ENCODE measurements at regions not wholly inside any gene's neighbourhood (a gene's known extent, or its start where the extent isn't known, plus 50 kb on each side); places are given as distances from the start of the nearest gene placed in this dataset.

DNA sequence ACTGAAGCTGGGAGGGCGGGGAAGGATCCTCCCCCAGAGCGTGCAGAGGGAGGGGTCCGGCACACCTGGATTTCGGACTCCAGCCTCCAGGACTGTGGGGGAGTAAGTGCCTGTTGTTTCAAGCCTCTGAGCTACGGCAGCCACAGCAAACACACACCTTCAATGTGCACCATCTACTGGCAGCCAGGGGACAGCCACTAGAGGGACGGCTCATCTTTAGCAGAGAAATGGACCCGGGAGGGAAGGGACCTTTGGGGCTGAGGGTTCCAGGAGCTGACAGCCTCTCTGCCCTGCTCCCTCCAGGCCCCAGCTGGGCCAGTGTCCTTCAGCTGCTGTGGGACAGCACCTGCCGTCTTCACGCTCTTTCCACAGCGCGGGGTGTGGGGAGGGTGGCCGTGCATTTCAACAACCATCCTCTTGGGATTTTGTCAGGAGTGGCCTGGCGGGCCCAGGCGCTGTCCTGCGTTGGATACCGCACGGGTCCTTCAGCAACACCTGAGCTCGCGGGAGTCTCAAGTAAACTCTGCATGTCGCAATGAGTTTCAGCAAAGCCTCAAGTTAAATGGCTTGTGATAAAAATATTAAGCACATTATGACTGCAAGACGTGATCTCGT lies 209.2 kb upstream of the C14orf180 start:
- DNase-seq (ENCODE audit: low read depth in 2 of 2) = no peak

DNA sequence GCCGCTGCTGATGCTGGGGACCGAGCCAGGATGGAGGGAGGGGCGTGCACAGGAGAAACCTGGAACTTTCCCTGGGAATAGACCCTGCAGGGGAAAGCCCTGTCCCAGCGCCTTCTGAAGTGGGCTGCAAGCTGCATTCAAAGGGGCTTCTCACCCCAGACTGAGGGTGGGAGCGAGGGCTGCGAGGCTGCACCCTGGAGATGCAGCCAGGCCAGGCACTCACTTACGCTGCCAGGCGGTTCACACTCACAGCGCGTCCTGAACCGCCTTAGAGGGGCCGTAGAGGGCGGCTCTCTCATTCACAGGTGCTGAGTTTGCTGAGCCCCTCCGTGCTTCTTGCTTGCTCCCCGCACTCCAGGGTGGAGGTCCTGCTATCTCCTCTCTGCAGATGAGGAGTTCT lies 208.5 kb upstream of the C14orf180 start:
- no peak for DNase-seq (ENCODE audit: low read depth in 2 of 2)

DNA sequence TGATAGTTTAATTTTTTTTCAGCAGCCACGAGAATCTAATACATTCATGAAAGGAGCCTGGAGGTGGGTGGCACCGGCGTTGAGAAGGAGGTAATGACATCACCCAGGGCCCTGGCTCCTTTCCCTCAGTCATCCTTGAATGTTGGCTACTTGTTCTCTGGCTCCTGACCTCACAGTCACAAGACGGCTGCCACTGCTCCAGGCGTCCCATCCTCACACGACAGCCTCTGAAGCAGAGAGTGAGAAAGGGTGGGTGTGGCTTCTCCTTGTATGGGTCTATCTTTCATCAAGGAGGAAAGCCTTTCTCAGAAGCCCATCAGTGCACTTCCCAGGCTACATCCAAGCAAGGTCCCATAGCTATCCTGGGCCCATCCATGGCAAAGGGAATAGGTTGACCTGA lies 207.6 kb upstream of the C14orf180 start:
- DNase-seq (ENCODE audit: low read depth in 2 of 2) = no peak

- no peak for DNase-seq (ENCODE audit: low read depth in 2 of 2)
These were observed 207.0 kb upstream of the C14orf180 start for GRCh38 chr14:104372390-104373054.

DNA sequence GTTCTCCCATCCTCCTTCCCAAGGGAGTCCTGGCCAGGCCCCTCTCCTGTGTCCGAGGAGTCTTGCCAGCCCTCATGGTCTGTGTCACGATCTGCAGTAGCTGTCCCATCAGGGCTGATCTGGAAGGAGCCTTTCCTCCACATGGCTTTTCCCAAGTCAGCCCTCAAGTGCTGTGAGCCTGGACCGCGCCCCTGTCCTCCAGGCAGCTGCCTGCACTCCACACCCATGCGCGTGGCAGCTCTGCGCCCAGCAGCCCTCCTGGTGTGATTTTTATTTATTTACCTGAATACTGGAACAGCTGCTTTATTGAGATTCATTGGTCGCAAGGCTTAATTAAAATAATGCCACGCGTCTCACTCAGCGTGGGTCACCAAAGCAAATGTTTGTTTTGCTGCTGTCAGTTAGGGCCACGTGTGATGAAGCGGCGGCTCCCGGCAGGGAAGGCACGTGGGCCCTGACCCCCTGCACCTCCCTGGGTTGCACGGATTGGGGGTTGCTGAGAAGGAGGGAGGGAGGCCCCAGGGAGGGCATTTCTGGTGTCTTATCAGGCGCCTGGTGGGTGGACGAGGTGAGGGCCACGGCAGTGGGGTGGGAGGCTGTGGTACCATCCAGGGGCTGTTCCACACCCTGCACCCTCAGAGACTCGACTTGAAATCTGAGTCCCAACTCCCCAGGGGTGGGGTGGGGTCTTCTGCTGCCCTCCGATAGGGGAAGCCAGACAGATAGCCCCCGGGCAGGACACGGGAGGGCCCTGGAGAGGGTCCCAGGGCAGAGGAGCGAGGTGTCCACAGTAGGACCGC lies 206.3 kb upstream of the C14orf180 start:
- DNase-seq (ENCODE audit: low read depth in 2 of 2) = no peak

DNA sequence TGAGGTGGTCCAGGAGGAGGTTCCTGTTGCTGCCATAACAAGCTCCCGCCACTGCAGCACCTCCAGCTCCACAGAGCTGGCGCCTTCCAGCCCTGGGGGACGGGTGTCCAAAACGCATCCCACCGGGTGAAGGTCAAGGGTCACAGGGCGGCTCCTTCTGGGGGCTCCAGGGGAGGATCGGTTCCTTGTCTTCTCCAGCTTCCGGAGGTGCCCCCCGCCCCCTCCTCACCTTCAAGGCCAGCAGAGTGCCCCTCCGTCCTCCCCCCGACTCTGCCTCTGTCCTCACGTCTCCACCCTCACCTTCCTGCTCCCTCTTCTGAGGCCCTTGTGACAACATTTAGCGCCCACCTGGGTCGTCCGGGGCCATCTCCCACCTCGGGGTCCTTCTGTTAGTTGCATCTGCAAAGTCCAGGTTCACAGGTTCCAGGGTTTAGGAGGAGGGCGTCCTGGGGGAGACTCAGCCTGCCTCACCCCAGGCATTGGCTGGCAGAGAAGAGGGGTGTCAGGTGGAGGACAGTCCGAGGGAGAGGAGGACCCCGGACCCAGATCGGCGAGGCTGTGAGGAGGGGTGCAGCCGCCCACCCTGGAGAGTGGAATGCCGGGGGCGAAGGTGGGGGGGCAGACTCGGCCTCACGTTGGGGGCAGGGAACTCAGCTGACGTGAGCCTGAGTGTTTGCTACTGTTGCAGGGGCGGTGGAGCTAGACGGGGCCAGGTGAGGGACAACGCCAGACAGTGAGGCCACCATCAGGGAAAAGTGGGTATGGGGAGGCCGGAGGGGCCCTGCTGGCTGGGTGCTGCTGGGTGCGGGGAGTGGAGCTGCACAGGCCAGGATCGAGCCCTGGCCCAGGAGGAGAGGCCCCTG lies 205.5 kb upstream of the C14orf180 start:
- DNase-seq (ENCODE audit: low read depth in 2 of 2) = no peak

DNA sequence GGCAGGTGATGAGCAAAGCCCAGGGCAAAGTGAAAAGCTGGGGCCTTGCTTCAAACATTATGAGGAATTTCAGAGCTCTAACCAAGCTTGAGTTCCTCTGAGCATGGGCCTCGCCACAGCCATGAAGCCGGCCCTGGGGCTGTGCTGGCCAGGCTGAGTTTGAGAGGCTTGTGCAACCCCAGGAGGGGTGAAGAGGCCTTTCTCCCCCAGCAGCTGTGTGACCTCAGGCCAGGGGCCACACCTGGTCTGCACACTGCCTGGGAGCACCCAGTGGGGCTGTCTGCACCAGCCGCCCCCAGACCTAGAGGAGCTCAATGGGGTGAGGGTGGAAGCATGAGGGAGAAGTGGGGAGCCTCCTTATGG lies 204.9 kb upstream of the C14orf180 start:
- no peak for DNase-seq (ENCODE audit: low read depth in 2 of 2)

- DNase-seq (ENCODE audit: low read depth in 2 of 2) = no peak
These were observed 203.9 kb upstream of the C14orf180 start for GRCh38 chr14:104375551-104376201.

- DNase-seq (ENCODE audit: low read depth in 2 of 2) = no peak
These were observed 203.1 kb upstream of the C14orf180 start for GRCh38 chr14:104376202-104377140.

DNA sequence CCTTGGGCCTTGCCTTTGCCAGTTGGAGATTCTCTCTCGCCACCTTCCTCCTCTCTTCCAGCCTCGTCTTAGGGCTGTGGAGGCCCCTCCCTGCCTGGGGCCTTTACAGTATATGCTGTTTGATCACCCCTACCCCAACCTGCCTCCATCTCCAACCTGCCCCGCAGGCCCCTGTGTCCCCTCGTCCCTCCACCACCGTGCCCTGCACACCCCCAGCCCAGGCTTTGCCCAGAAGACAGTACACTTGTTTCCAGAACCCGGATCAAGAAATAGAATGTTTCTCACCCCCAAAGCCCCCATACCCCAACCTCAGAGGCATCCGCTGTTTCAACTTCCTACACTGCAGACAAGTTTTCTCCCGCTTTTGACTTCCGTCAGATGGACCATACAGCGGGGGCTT lies 202.3 kb upstream of the C14orf180 start:
- DNase-seq (ENCODE audit: low read depth in 2 of 2) = no peak

DNA sequence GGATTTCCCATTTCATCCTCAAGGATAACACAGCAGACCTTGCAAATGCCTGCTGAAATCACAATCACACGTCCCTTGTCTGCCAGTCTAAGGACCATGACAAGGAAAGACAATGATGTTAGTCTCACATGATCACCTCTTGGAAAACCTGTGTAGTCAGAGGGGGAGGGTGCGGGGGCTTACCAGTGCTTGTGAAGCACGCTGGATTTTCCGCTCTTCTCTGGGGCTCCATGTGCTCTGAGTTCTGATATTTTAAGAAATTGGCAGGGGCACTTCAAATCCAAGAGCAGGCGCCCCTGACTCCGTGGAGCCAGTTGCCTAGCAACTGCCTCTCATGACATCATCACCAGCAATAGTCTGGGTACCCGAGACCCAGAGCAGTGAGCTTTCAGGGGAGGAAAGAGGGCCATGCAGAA lies 200.9 kb upstream of the C14orf180 start:
- no peak for DNase-seq (ENCODE audit: low read depth in 2 of 2)

DNA sequence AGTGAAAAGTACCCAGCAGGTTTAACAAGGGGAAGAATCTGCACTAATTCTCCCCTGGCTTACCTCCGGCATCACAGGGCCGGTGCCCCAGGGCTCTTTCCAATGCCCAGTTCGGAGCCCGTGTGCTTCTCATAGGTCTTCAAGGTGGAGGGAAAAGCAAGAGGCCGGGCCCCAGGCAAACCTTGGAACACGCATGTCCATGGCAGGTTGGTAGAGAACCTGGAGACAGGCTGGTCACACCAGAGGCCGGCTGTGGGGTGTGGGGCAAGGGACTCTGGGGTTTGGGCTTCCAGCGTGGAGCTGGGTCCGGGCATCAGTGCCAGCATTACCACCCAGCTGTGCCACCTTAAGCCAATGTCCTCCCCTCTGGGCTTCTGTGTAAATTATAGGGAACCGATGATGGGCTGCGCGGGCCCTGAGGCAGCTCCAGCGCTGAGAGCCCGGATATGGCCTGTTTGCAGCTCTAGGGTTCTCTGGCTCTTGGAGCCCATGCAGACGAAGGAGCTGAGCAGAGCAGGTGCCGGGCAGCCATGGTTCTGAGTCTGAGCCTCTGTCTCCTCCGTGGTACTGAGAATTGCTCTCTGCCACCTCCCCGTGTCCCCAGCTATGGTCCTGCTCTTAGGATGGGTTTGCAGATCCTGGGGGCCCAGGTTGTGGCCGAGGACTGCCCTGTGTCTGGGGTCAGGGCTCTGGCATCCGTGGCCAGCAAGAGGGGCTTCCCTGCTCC lies 197.0 kb upstream of the C14orf180 start:
- DNase-seq (ENCODE audit: low read depth in 2 of 2) = no peak

DNA sequence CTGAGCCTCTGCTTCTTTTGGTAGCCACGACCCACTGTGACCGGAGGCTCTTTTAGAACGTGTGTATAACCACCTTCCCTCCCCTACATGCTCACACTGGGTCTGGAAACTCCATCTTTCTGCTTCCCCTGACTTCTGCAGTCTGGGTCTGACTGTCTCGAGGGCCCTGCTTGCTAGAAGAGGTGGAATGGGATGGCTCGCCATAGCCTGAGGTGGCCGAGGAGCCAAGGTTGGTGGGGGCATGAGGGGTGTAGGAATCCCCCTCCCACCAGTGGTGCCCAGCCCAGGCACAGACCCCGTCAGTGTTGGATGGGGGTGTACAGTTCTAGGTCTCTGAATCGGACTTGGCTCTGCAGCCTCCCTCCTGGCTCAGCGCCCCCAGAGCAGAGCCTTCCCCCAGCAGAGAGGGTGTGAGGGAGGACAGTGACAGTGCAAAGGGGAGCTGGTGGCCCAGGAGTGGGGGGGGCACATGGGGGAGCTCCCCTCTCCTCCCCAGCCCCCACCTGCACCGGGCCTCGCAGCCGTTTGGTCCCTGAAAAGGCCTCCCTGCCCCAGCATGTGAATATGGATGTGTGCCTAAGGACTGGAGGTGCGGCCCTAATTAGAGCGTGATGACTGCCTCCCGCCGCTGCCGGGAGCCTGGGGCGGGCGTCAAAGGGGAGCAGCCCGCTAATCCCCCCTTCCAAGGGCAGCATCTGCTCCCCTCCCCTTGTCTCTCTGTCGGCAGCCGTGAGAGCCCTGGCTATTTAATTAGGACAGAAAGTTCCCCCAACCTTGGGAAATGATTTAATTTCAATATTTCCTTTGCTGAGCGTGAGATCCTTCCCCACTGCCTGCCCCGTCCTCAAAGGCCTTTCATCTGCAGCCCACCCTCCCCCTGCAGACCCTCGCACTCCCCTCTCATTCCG lies 196.2 kb upstream of the C14orf180 start:
- no peak for DNase-seq (ENCODE audit: low read depth in 2 of 2)

- no peak for DNase-seq (ENCODE audit: low read depth in 2 of 2)
These were observed 195.4 kb upstream of the C14orf180 start for GRCh38 chr14:104383996-104384775.

- DNase-seq (ENCODE audit: low read depth in 2 of 2) = no peak
These were observed 194.8 kb upstream of the C14orf180 start for GRCh38 chr14:104384776-104385071.

GRCh38 chr14:104385111-104385510 lies 194.5 kb upstream of the C14orf180 start:
- DNase-seq (ENCODE audit: low read depth in 2 of 2) = no peak

- DNase-seq (ENCODE audit: low read depth in 2 of 2) = no peak
These were observed 193.9 kb upstream of the C14orf180 start for GRCh38 chr14:104385531-104386101.

All from stimulated activated CD4-positive, alpha-beta T cell treated with anti-CD3 and anti-CD28 coated beads, Interleukin-4, amount 100 ng/mL, for 48 hours (primary cell).